ENCODE measurements at regions not wholly inside any gene's neighbourhood (a gene's known extent, or its start where the extent isn't known, plus 50 kb on each side); places are given as distances from the start of the nearest gene placed in this dataset.

DNA sequence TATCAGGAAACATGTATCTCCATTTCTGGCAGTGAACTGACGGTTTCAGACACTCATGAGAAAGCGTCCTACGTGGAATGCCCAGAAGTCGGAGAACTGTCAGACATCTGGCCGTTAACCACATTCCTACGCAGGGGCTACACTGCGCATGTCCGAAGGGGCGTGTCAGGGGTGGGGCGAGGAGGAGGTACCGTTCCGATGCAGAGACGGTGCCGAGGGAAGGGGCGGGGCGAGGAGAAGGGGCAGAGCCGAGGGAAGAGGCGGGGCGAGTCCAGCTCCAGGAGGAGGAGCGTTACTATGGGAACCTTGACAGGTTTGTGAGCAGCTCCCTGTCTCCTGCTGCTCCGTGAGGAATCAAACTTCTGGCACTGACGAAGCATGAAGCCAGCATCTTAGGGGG is 366.9 kb upstream of the NUPR2 start:
- Histone ChIP-seq H2AFZ (ENCODE audit: low read length) (no peak overlapping the region), H3K9ac (ENCODE audit: insufficient read depth, low read length) (no peak overlapping the region), H3K27me3 (ENCODE audit: control insufficient read depth, insufficient read depth, low read length) (no peaks in the 10 kb centered on the region), H3K4me1 (ENCODE audit: control insufficient read depth, extremely low read depth, insufficient read depth, low read length) (no peaks in the 10 kb centered on the region), H3K36me3 (ENCODE audit: control insufficient read depth, insufficient read depth, low read length) (no peaks in the 10 kb centered on the region), H3K27ac (ENCODE audit: insufficient read depth, low read length) (no peak overlapping the region), H3K4me2 (ENCODE audit: extremely low read depth, insufficient read depth, low read length) (no peak overlapping the region), H4K20me1 (ENCODE audit: control insufficient read depth, extremely low read depth, insufficient read depth, low read length) (no peaks in the 10 kb centered on the region), H3K9me3 (ENCODE audit: control insufficient read depth, insufficient read depth, low read depth, low read length) (no peaks in the 10 kb centered on the region), H3K79me2 (ENCODE audit: control insufficient read depth, insufficient read depth, low read length) (no peaks in the 10 kb centered on the region), H3K4me3 (replicated peaks in 1 of 4; ENCODE audit: control extremely low read depth in 1 of 4, insufficient read depth in 1 of 4, low read depth in 3 of 4, low read length in 4 of 4) (no peak overlapping the region)
- TF ChIP-seq, protein P1, sequence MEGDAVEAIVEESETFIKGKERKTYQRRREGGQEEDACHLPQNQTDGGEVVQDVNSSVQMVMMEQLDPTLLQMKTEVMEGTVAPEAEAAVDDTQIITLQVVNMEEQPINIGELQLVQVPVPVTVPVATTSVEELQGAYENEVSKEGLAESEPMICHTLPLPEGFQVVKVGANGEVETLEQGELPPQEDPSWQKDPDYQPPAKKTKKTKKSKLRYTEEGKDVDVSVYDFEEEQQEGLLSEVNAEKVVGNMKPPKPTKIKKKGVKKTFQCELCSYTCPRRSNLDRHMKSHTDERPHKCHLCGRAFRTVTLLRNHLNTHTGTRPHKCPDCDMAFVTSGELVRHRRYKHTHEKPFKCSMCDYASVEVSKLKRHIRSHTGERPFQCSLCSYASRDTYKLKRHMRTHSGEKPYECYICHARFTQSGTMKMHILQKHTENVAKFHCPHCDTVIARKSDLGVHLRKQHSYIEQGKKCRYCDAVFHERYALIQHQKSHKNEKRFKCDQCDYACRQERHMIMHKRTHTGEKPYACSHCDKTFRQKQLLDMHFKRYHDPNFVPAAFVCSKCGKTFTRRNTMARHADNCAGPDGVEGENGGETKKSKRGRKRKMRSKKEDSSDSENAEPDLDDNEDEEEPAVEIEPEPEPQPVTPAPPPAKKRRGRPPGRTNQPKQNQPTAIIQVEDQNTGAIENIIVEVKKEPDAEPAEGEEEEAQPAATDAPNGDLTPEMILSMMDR (conservative IDR thresholded peaks at IDR 0.05 in 1 of 2, IDR thresholded peaks at IDR 0.05 in 1 of 2; ENCODE audit: low read depth in 1 of 2, low read length in 2 of 2) = no peak
- no peak for TF ChIP-seq EZH2 (IDR thresholded peaks at IDR 0.05; ENCODE audit: low read length, missing control alignments)
- no peak for DNase-seq (ENCODE audit: low read depth in 2 of 2)

DNA sequence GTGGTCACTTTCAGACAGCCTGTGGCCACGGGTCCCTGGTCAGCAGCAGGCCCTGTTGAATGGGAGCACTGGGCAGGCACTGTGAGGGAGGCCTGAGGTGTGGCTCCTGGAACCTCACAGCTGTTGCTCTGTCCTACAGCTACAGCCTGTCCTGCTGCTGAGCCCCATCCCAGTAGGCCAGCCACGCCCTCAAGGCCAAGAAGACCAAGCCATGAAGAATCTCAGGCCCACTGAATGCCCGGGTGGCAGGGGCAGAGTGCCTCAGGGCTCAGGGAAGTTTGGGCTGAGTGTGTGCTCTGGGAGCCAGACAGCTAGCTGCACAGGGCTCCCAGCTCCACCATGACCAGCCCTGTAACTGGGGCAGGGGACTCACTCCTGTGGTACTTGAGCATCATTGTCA is 363.5 kb upstream of the NUPR2 start:
- H3K27ac ChIP-seq (ENCODE audit: insufficient read depth, low read length) = no peak overlapping the region
- no peak overlapping the region for H2AFZ ChIP-seq (ENCODE audit: low read length)
- H3K36me3 ChIP-seq (ENCODE audit: control insufficient read depth, insufficient read depth, low read length) = no peaks in the 10 kb centered on the region
- no peak overlapping the region for H3K9ac ChIP-seq (ENCODE audit: insufficient read depth, low read length)
- TF ChIP-seq, protein P1 (conservative IDR thresholded peaks at IDR 0.05 in 1 of 2, IDR thresholded peaks at IDR 0.05 in 1 of 2; ENCODE audit: low read depth in 1 of 2, low read length in 2 of 2) = no peak
- no peak for TF ChIP-seq EZH2 (IDR thresholded peaks at IDR 0.05; ENCODE audit: low read length, missing control alignments)
- H3K4me1 ChIP-seq (ENCODE audit: control insufficient read depth, extremely low read depth, insufficient read depth, low read length) = no peaks in the 10 kb centered on the region
- H3K9me3 ChIP-seq (ENCODE audit: control insufficient read depth, insufficient read depth, low read depth, low read length) = no peaks in the 10 kb centered on the region
- DNase-seq (ENCODE audit: low read depth in 2 of 2) = no peak
- H4K20me1 ChIP-seq (ENCODE audit: control insufficient read depth, extremely low read depth, insufficient read depth, low read length) = no peaks in the 10 kb centered on the region
- no peaks in the 10 kb centered on the region for H3K79me2 ChIP-seq (ENCODE audit: control insufficient read depth, insufficient read depth, low read length)
- H3K27me3 ChIP-seq (ENCODE audit: control insufficient read depth, insufficient read depth, low read length) = no peaks in the 10 kb centered on the region
- no peak overlapping the region for H3K4me2 ChIP-seq (ENCODE audit: extremely low read depth, insufficient read depth, low read length)
- no peak overlapping the region for H3K4me3 ChIP-seq (replicated peaks in 1 of 4; ENCODE audit: control extremely low read depth in 1 of 4, insufficient read depth in 1 of 4, low read depth in 3 of 4, low read length in 4 of 4)

DNA sequence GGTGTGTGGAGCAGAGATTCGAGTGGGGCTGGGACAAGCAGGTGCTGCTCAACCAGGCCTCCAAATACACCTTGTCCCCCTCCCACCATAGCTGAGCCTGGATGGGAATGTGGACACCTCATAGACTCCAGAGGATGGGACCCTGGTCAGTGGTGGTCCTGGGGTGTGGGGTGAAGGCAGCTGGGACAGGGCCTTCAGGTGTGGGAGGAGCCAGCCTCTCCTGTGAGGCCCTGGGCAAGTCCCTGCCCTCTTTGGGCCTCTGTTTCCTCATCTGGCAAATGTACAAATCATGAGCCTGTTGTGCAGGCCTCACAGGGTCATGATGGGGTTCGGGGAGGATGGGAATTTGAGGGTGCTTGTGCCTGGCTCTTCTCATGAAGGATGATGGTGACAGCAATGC is 362.9 kb upstream of the NUPR2 start:
- Histone ChIP-seq H3K27ac (ENCODE audit: insufficient read depth, low read length) (no peak overlapping the region), H3K9ac (ENCODE audit: insufficient read depth, low read length) (no peak overlapping the region), H3K36me3 (ENCODE audit: control insufficient read depth, insufficient read depth, low read length) (no peaks in the 10 kb centered on the region), H3K4me3 (replicated peaks in 1 of 4; ENCODE audit: control extremely low read depth in 1 of 4, insufficient read depth in 1 of 4, low read depth in 3 of 4, low read length in 4 of 4) (no peak overlapping the region), H3K4me1 (ENCODE audit: control insufficient read depth, extremely low read depth, insufficient read depth, low read length) (no peaks in the 10 kb centered on the region), H3K9me3 (ENCODE audit: control insufficient read depth, insufficient read depth, low read depth, low read length) (no peaks in the 10 kb centered on the region), H4K20me1 (ENCODE audit: control insufficient read depth, extremely low read depth, insufficient read depth, low read length) (no peaks in the 10 kb centered on the region), H3K27me3 (ENCODE audit: control insufficient read depth, insufficient read depth, low read length) (no peaks in the 10 kb centered on the region), H3K4me2 (ENCODE audit: extremely low read depth, insufficient read depth, low read length) (no peak overlapping the region), H2AFZ (ENCODE audit: low read length) (no peak overlapping the region), H3K79me2 (ENCODE audit: control insufficient read depth, insufficient read depth, low read length) (no peaks in the 10 kb centered on the region)
- DNase-seq (ENCODE audit: low read depth in 2 of 2) = no peak
- TF ChIP-seq EZH2 (IDR thresholded peaks at IDR 0.05; ENCODE audit: low read length, missing control alignments) = no peak
- TF ChIP-seq, protein P1 (conservative IDR thresholded peaks at IDR 0.05 in 1 of 2, IDR thresholded peaks at IDR 0.05 in 1 of 2; ENCODE audit: low read depth in 1 of 2, low read length in 2 of 2) = no peak
